KMS-11 (cell line): ENCODE measurements at regions not wholly inside any gene's neighbourhood (a gene's known extent, or its start where the extent isn't known, plus 50 kb on each side); places are given as distances from the start of the nearest gene placed in this dataset.

Experiments used
- H2AFZ ChIP-seq: fragments of 200-600 bp; sonication (generic); 2 replicates; pipeline ENCODE4 v1.6.1; 2016; ENCODE audit warnings: antibody characterized with exemption, mixed run types, low read depth
- H3K27ac ChIP-seq: fragments of 200-600 bp; sonication (generic); 2 replicates; pipeline ENCODE4 v1.6.1; 2016; ENCODE audit warnings: mild to moderate bottlenecking, mixed run types
- H3K27me3 ChIP-seq: fragments of 200-600 bp; sonication (generic); 2 replicates; pipeline ENCODE4 v1.6.1; 2017; ENCODE audit warnings: mild to moderate bottlenecking, low read depth, mixed run types, moderate library complexity; ENCODE audit not compliant: insufficient read depth
- H3K36me3 ChIP-seq: fragments of 200-600 bp; sonication (generic); 2 replicates; pipeline ENCODE4 v1.6.1; 2017; ENCODE audit warnings: mild to moderate bottlenecking, mixed run types; ENCODE audit not compliant: insufficient read depth
- H3K4me1 ChIP-seq: fragments of 200-600 bp; sonication (generic); 2 replicates; pipeline ENCODE4 v1.6.1; 2016; ENCODE audit warnings: mild to moderate bottlenecking, low read depth, mixed run types; ENCODE audit not compliant: poor library complexity, severe bottlenecking
- H3K4me2 ChIP-seq: fragments of 200-600 bp; sonication (generic); 2 replicates; pipeline ENCODE4 v1.7.0; 2016; ENCODE audit warnings: mild to moderate bottlenecking, mixed run types
- H3K4me3 ChIP-seq: fragments of 200-600 bp; sonication (generic); IDR thresholded peaks from 2 replicates; pipeline ENCODE4 v1.6.1; 2017; ENCODE audit warnings: low read depth, low read length, mixed read lengths; ENCODE audit not compliant: insufficient read depth
- H3K79me2 ChIP-seq: fragments of 200-600 bp; sonication (generic); 2 replicates; pipeline ENCODE4 v1.6.1; 2016; ENCODE audit warnings: low read depth, mixed run types; ENCODE audit not compliant: insufficient read depth
- H3K9ac ChIP-seq: fragments of 200-600 bp; sonication (generic); 2 replicates; pipeline ENCODE4 v1.6.1; 2016; ENCODE audit warnings: mild to moderate bottlenecking, mixed run types
- H4K20me1 ChIP-seq: fragments of 200-600 bp; sonication (generic); 2 replicates; pipeline ENCODE4 v1.6.1; 2016; ENCODE audit warnings: mild to moderate bottlenecking, mixed run types; ENCODE audit not compliant: insufficient read depth
- CTCF ChIP-seq: fragments of 200-600 bp; sonication (generic); conservative IDR thresholded peaks from 2 replicates; pipeline ENCODE4 v1.6.1; 2017; ENCODE audit warnings: low read depth, mild to moderate bottlenecking, antibody characterized with exemption, low read length, moderate library complexity, mixed read lengths

GRCh38 chr16:62927122-62927521 lies 890.9 kb upstream of the CDH8 start:
- Histone ChIP-seq H3K79me2 (no peaks in the 10 kb centered on the region), H3K4me1 (no peaks in the 10 kb centered on the region), H3K4me2 (no peak overlapping the region), H3K4me3 (no peak overlapping the region), H3K27me3 (no peaks in the 10 kb centered on the region), H4K20me1 (no peaks in the 10 kb centered on the region), H2AFZ (no peak overlapping the region), H3K9ac (no peak overlapping the region), H3K36me3 (no peaks in the 10 kb centered on the region), H3K27ac (no peak overlapping the region)
- TF ChIP-seq CTCF, result no peak

- H3K27ac ChIP-seq, result no peak overlapping the region
- H3K4me3 ChIP-seq, result no peak overlapping the region
- no peaks in the 10 kb centered on the region for H3K27me3 ChIP-seq
- H2AFZ ChIP-seq, result no peak overlapping the region
- no peaks in the 10 kb centered on the region for H4K20me1 ChIP-seq
- no peaks in the 10 kb centered on the region for H3K4me1 ChIP-seq
- no peak for TF ChIP-seq CTCF
- no peak overlapping the region for H3K9ac ChIP-seq
- no peaks in the 10 kb centered on the region for H3K79me2 ChIP-seq
- no peaks in the 10 kb centered on the region for H3K36me3 ChIP-seq
- no peak overlapping the region for H3K4me2 ChIP-seq
These were observed 890.0 kb upstream of the CDH8 start for GRCh38 chr16:62926121-62926801.

- H3K36me3 ChIP-seq, result no peaks in the 10 kb centered on the region
- no peak for TF ChIP-seq CTCF
- H3K4me1 ChIP-seq, result no peaks in the 10 kb centered on the region
These were observed 885.7 kb upstream of the CDH8 start for GRCh38 chr16:62921904-62922303.

GRCh38 chr16:62913924-62914323 lies 877.7 kb upstream of the CDH8 start:
- Histone ChIP-seq H3K9ac (no peak overlapping the region), H3K79me2 (no peaks in the 10 kb centered on the region), H3K36me3 (no peaks in the 10 kb centered on the region), H3K27ac (no peak overlapping the region), H3K4me3 (no peak overlapping the region), H3K4me2 (no peak overlapping the region), H2AFZ (no peak overlapping the region), H4K20me1 (no peaks in the 10 kb centered on the region), H3K27me3 (no peaks in the 10 kb centered on the region), H3K4me1 (no peaks in the 10 kb centered on the region)
- no peak for TF ChIP-seq CTCF

More at GRCh38 chr16:62921904-62922303, 885.7 kb upstream of the CDH8 start:
- Histone ChIP-seq H2AFZ (no peak overlapping the region), H3K27ac (no peak overlapping the region), H3K79me2 (no peaks in the 10 kb centered on the region), H3K9ac (no peak overlapping the region), H4K20me1 (no peaks in the 10 kb centered on the region), H3K27me3 (no peaks in the 10 kb centered on the region), H3K4me2 (no peak overlapping the region), H3K4me3 (no peak overlapping the region)
